Heart right ventricle (tissue), 16 donors: ENCODE measurements at regions not wholly inside any gene's neighbourhood (a gene's known extent, or its start where the extent isn't known, plus 50 kb on each side); places are given as distances from the start of the nearest gene placed in this dataset.
"Not testable (repeated sequence)": the region's sequence is repeated elsewhere in the genome, so short reads cannot be mapped to it uniquely, and the experiment has no call there.

Source experiments
- ATAC-seq, 8 donors: fragments of 200-7000 bp; cut with Tn5 transposase; one replicate each; pipeline ENCODE4 v1.9.1; 2020; ENCODE audit warnings: mild to moderate bottlenecking in 8 of 8, moderate library complexity in 8 of 8, moderate number of reproducible peaks in 1 of 8
- DNase-seq, 2 donors: peaks; one replicate each; pipeline ENCODE4 v3.0.0-alpha.2; 2020
- H3K27ac ChIP-seq, 10 donors: fragments of 200-600 bp; sonication (generic) in 2 of 10; one replicate each; pipeline versions ENCODE4 v1.5.0 to v1.8.0; 2020 to 2022; ENCODE audit warnings: mild to moderate bottlenecking in 3 of 10
- H3K27me3 ChIP-seq, 7 donors: fragments of 200-600 bp; one replicate each; pipeline ENCODE4 v1.8.0; 2021 to 2022; ENCODE audit warnings: mild to moderate bottlenecking in 2 of 7
- H3K36me3 ChIP-seq, 9 donors: fragments of 200-600 bp; sonication (generic) in 1 of 9; one replicate each; pipeline versions ENCODE4 v1.5.0 to v1.8.0; 2020 to 2022; ENCODE audit warnings: mild to moderate bottlenecking in 2 of 9
- H3K4me1 ChIP-seq, 9 donors: fragments of 200-600 bp; sonication (generic) in 1 of 9; one replicate each; pipeline versions ENCODE4 v1.5.0 to v1.8.0; 2020 to 2022; ENCODE audit warnings: mild to moderate bottlenecking in 4 of 9
- H3K4me3 ChIP-seq, 10 donors: fragments of 200-600 bp; sonication (generic) in 2 of 10; one replicate each; pipeline versions ENCODE4 v1.5.0 to v1.8.0; 2020 to 2022; ENCODE audit warnings: mild to moderate bottlenecking in 7 of 10, moderate library complexity in 2 of 10
- H3K9me3 ChIP-seq, 11 donors: fragments of 200-600 bp in 10 of 11; sonication (generic) in 2 of 11; one replicate each; pipeline versions ENCODE4 v1.5.0 to v1.8.0; 2013 to 2022; ENCODE audit warnings: mild to moderate bottlenecking in 2 of 11, control low read depth in 1 of 11, moderate library complexity in 1 of 11
- CTCF ChIP-seq, 9 donors: fragments of 200-600 bp; sonication (generic) in 2 of 9; IDR thresholded peaks; one replicate each; pipeline versions ENCODE4 v1.5.0 to v1.8.0; 2021 to 2022; ENCODE audit warnings: antibody characterized with exemption in 9 of 9, mild to moderate bottlenecking in 5 of 9, moderate library complexity in 1 of 9
- WGBS, 2 donors: extraction: QIAGEN DNeasy Blood & Tissue Kit; methylation state at CpG; one replicate each; pipeline ENCODE4 v1.1.7; 2013; ENCODE audit warnings: inconsistent platforms in 1 of 2; 5-methylcytosine and 5-hydroxymethylcytosine counted together
- intact Hi-C, 10 donors: fragments of 100-400 bp; cut with DNase I; formaldehyde crosslinking; loops; one replicate each; pipeline versions ENCODE4 v1.11.1 to v1.14.2; 2022
- donor health status: Arrhythmogenic right ventricular cardiomyopathy.
- donor health status: ischemic (EF 13 %, LVEDD 7.1; RV severe dilation, severe dysfunction).
- donor health status: healthy with polysubstance abuse.
- donor health status: DM: no; HTN: yes; CAD: no.
- donor health status: DM: no; HTN: no; CAD: no.
- donor health status: ischemic (EF 25% LVEDD 6.9; RV normal size, moderate dysfunction).
- donor health status: ischemic (EF 25% LVEDD 5.7; RV mildly dilated, moderate dysfunction).
- donor health status: healthy.
- donor health status: DM: yes; HTN: yes; CAD: no.
- donor health status: Ischemic cardiomyopathy.
- donor health status: ischemic (EF 35%, LVEDD 5.7; RV mildly dilated, moderate dysfunction).
- donor health status: nonischemic (EF 11% LVEDD 7.7; RV severe dilation, severe dysfunction).
- donor health status: DM: yes; HTN: yes; CAD: no.
- donor health status: PGD.
- donor health status: ischemic (EF 29% LVEDD 5.4; RV normal size, mild dysfunction).
- donor health status: nonischemic (EF 23%, LVEDD 6.1; RV moderate dilation, normal function).

GRCh38 chr1:164166454-164166853 is 392.5 kb upstream of the PBX1 start:
- H3K27ac ChIP-seq, H3K27me3 ChIP-seq, H3K9me3 ChIP-seq, H3K4me3 ChIP-seq, H3K4me1 ChIP-seq, H3K36me3 ChIP-seq: not testable (repeated sequence)
- ATAC-seq, result peak in 2 of 8 donors; percentile 47 to 48
- peak; percentile 12 to 13 for DNase-seq
- WGBS, 2 donors, result 67 to 68% methylated on average over 6 of the region's 6 CpGs
- intact Hi-C loops, result loop anchor here in 1 of 10 donors (10.0 kb wide), 1 partner anchor 908 kb away; no protein-coding TSS in a partner anchor
- TF ChIP-seq CTCF (IDR thresholded peaks at IDR 0.05), result peak in 6 of 9 donors; percentile 23 to 54 (median 48)

- Histone ChIP-seq H3K9me3 (peaks cover 0 to 11% (median 0%) of the 10 kb centered on the region in 11 donors), H3K27me3 (no peaks in the 10 kb centered on the region), H3K36me3 (no peaks in the 10 kb centered on the region), H3K4me1 (no peaks in the 10 kb centered on the region), H3K27ac (no peak overlapping the region), H3K4me3 (no peak overlapping the region)
- no peak for ATAC-seq
- TF ChIP-seq CTCF (IDR thresholded peaks at IDR 0.05), result no peak
- 81 to 88% methylated on average over 2 of the region's 2 CpGs for WGBS, 2 donors
- no peak for DNase-seq
- intact Hi-C loops, result no loop called here
These were observed 381.9 kb upstream of the PBX1 start for GRCh38 chr1:164177118-164177517.

- H3K36me3 ChIP-seq, result no peaks in the 10 kb centered on the region
- ATAC-seq (no peak), DNase-seq (no peak)
- TF ChIP-seq CTCF (IDR thresholded peaks at IDR 0.05), result no peak
- peaks cover 0 to 7% (median 0%) of the 10 kb centered on the region in 11 donors for H3K9me3 ChIP-seq
- no peak overlapping the region for H3K4me3 ChIP-seq
- intact Hi-C loops, result no loop called here
- H3K27me3 ChIP-seq, result no peaks in the 10 kb centered on the region
- no peak overlapping the region for H3K27ac ChIP-seq
- H3K4me1 ChIP-seq, result no peaks in the 10 kb centered on the region
These were observed 378.2 kb upstream of the PBX1 start for GRCh38 chr1:164180824-164181223.

- ATAC-seq, result no peak
- no peak for DNase-seq
- intact Hi-C loops, result no loop called here
- Histone ChIP-seq H3K4me1 (no peaks in the 10 kb centered on the region), H3K4me3 (no peak overlapping the region), H3K27me3 (no peaks in the 10 kb centered on the region), H3K36me3 (no peaks in the 10 kb centered on the region), H3K9me3 (no peaks in the 10 kb centered on the region), H3K27ac (no peak overlapping the region)
- TF ChIP-seq CTCF (IDR thresholded peaks at IDR 0.05), result no peak
- 75 to 79% methylated on average over 4 of the region's 4 CpGs for WGBS, 2 donors
These were observed 374.9 kb upstream of the PBX1 start for GRCh38 chr1:164183854-164184635.
